Tibial nerve (tissue), 4 donors: ENCODE measurements at regions not wholly inside any gene's neighbourhood (a gene's known extent, or its start where the extent isn't known, plus 50 kb on each side); places are given as distances from the start of the nearest gene placed in this dataset.
"Not testable (repeated sequence)": the region's sequence is repeated elsewhere in the genome, so short reads cannot be mapped to it uniquely, and the experiment has no call there.

Experiments used
- DNase-seq, 2 donors: peaks; one replicate each; pipeline ENCODE4 v3.0.0-alpha.2; 2019; ENCODE audit warnings: low spot score in 2 of 2
- H3K27ac ChIP-seq, 4 donors: fragments of 200-600 bp; sonication (generic) in 3 of 4; one replicate each; pipeline ENCODE4 v1.5.1; 2017 to 2019; ENCODE audit warnings: mild to moderate bottlenecking in 1 of 4
- H3K27me3 ChIP-seq, 2 donors: fragments of 200-600 bp; sonication (generic) in 1 of 2; one replicate each; pipeline versions ENCODE4 v1.5.1 to v1.6.0; 2017 to 2019
- H3K36me3 ChIP-seq, 3 donors: fragments of 200-600 bp; sonication (generic); one replicate each; pipeline ENCODE4 v1.5.1; 2018 to 2019
- H3K4me1 ChIP-seq, 4 donors: fragments of 200-600 bp; sonication (generic) in 3 of 4; one replicate each; pipeline ENCODE4 v1.5.1; 2017 to 2019
- H3K4me3 ChIP-seq, 4 donors: fragments of 200-600 bp; sonication (generic) in 3 of 4; one replicate each; pipeline ENCODE4 v1.5.1; 2017 to 2019; ENCODE audit warnings: mild to moderate bottlenecking in 1 of 4, moderate library complexity in 1 of 4
- H3K9me3 ChIP-seq, 4 donors: fragments of 200-600 bp; sonication (generic) in 3 of 4; one replicate each; pipeline ENCODE4 v1.5.1; 2017 to 2019
- EP300 ChIP-seq, 2 donors: sonication (generic); formaldehyde crosslinking; IDR thresholded peaks; one replicate each; pipeline ENCODE4 v1.6.1; 2017; ENCODE audit warnings: antibody characterized with exemption in 2 of 2, mild to moderate bottlenecking in 1 of 2
- POLR2A ChIP-seq, 2 donors: fragments of 450-650 bp; IDR thresholded peaks; one replicate each; pipeline ENCODE4 v1.6.1; 2017; ENCODE audit warnings: antibody characterized with exemption in 2 of 2, mild to moderate bottlenecking in 2 of 2, moderate library complexity in 2 of 2
- WGBS, 2 donors: methylation state at CpG; one replicate each; pipeline ENCODE4 v1.1.5; 2018; 5-methylcytosine and 5-hydroxymethylcytosine counted together
- TF ChIP-seq, protein P1 (sequence below), 5 experiments: fragments of 200-600 bp in 3 of 5; fragments of 450-650 bp in 2 of 5; sonication (generic) in 3 of 5; IDR thresholded peaks; one replicate each; pipeline ENCODE4 v1.5.1; 2016 to 2019; ENCODE audit warnings: antibody characterized with exemption in 5 of 5, mild to moderate bottlenecking in 3 of 5, moderate library complexity in 2 of 5

- Histone ChIP-seq H3K27ac (no peak overlapping the region), H3K4me1 (no peaks in the 10 kb centered on the region), H3K9me3 (no peaks in the 10 kb centered on the region), H3K4me3 (no peak overlapping the region), H3K36me3 (no peaks in the 10 kb centered on the region), H3K27me3 (no peaks in the 10 kb centered on the region)
- TF ChIP-seq POLR2A (IDR thresholded peaks at IDR 0.05) (no peak), EP300 (IDR thresholded peaks at IDR 0.05) (no peak)
- TF ChIP-seq, protein P1, sequence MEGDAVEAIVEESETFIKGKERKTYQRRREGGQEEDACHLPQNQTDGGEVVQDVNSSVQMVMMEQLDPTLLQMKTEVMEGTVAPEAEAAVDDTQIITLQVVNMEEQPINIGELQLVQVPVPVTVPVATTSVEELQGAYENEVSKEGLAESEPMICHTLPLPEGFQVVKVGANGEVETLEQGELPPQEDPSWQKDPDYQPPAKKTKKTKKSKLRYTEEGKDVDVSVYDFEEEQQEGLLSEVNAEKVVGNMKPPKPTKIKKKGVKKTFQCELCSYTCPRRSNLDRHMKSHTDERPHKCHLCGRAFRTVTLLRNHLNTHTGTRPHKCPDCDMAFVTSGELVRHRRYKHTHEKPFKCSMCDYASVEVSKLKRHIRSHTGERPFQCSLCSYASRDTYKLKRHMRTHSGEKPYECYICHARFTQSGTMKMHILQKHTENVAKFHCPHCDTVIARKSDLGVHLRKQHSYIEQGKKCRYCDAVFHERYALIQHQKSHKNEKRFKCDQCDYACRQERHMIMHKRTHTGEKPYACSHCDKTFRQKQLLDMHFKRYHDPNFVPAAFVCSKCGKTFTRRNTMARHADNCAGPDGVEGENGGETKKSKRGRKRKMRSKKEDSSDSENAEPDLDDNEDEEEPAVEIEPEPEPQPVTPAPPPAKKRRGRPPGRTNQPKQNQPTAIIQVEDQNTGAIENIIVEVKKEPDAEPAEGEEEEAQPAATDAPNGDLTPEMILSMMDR (IDR thresholded peaks at IDR 0.05), result no peak
- 14 to 33% methylated on average over 1 of the region's 1 CpG for WGBS, 2 donors
- no peak for DNase-seq
Measured at GRCh38 chr3:104349836-104350235, 1016.9 kb upstream of the ALCAM start.

DNA sequence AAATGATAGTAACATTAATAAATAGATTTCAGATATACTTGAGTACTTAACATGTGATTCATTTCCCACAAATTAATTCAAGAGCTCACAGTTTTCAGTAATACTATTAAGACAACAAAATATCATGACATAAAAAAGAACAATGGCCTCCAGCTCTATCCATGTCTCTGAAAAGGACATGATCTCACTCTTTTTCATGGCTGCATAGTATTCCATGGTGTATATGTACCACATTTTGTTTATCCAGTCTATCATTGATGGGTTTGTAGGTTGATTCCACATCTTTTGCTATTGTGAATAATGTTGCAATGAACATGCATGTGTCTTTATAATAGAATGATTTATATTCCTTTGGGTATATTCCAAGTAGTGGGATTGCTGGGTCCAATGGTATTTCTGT lies 1012.8 kb upstream of the ALCAM start:
- TF ChIP-seq, protein P1 (IDR thresholded peaks at IDR 0.05), result no peak
- TF ChIP-seq POLR2A (IDR thresholded peaks at IDR 0.05) (no peak), EP300 (IDR thresholded peaks at IDR 0.05) (no peak)
- no peaks in the 10 kb centered on the region for H3K27me3 ChIP-seq
- H3K4me3 ChIP-seq, result no peak overlapping the region
- no peaks in the 10 kb centered on the region for H3K9me3 ChIP-seq
- H3K4me1 ChIP-seq, result peaks cover 0 to under 1% (median 0%) of the 10 kb centered on the region in 4 donors
- DNase-seq, result no peak
- H3K27ac ChIP-seq, result no peak overlapping the region
- no peaks in the 10 kb centered on the region for H3K36me3 ChIP-seq

DNA sequence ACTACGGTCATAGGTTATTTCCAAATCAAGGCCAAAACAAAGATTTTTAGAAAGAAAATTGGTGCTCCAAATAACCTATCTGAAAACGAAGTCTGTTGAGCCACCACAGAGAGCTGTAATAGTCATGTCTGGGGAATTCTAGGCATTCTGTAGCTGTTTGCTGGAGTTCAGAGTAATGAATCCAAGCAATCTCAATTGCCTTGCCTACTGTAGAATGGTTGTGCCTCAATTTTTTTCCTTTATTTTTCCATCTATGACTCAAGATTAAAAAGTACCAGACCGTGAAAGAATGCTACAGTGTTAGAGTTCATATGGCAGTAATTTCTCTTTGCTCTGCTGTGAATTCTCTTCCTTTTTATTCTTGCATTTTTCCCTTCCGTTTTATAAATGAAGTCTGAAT lies 1007.2 kb upstream of the ALCAM start:
- Histone ChIP-seq H3K36me3 (no peaks in the 10 kb centered on the region), H3K4me3 (peak overlapping the region in 1 of 4 donors; percentile 2), H3K4me1 (peaks cover 0 to 18% (median 0%) of the 10 kb centered on the region in 4 donors), H3K27me3 (no peaks in the 10 kb centered on the region), H3K27ac (peak overlapping the region in 3 of 4 donors; percentile 3 to 79 (median 60)), H3K9me3 (no peaks in the 10 kb centered on the region)
- WGBS, 2 donors, result 20 to 22% methylated on average over 4 of the region's 4 CpGs
- DNase-seq, result no peak
- TF ChIP-seq, protein P1 (IDR thresholded peaks at IDR 0.05), result no peak
- TF ChIP-seq EP300 (IDR thresholded peaks at IDR 0.05) (peak in 1 of 2 donors; percentile 55), POLR2A (IDR thresholded peaks at IDR 0.05) (no peak)

- TF ChIP-seq, protein P1 (IDR thresholded peaks at IDR 0.05), result no peak
- TF ChIP-seq POLR2A (IDR thresholded peaks at IDR 0.05), result no peak
- TF ChIP-seq EP300 (IDR thresholded peaks at IDR 0.05), result no peak
- Histone ChIP-seq H3K9me3 (no peaks in the 10 kb centered on the region), H3K27ac (peak overlapping the region in 3 of 4 donors; percentile 3 to 79 (median 60)), H3K36me3 (no peaks in the 10 kb centered on the region), H3K4me1 (peaks cover 0 to 18% (median 0%) of the 10 kb centered on the region in 4 donors), H3K4me3 (peak overlapping the region in 1 of 4 donors; percentile 2), H3K27me3 (no peaks in the 10 kb centered on the region)
- DNase-seq, result no peak
Measured at GRCh38 chr3:104360038-104360437, 1006.7 kb upstream of the ALCAM start.

DNA sequence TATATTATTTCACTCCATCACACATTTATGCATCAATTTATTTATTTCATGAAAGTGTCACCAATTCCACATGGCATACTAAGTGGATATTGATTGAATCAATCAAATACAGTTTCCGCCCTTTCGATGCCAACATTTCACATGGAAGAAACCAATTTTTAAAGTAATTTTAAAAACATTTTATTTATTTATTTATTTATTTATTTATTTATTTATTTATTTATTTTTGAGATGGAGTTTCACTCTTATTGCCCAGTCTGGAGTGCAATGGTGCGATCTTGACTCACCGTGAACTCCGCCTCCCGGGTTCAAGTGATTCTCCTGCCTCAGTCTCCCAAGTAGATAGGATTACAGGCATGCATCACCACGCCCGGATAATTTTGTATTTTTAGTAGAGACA lies 1005.0 kb upstream of the ALCAM start:
- peak overlapping the region in 1 of 4 donors; percentile 79 for H3K27ac ChIP-seq
- not testable (repeated sequence) for H3K4me3 ChIP-seq, H3K36me3 ChIP-seq, H3K27me3 ChIP-seq, H3K9me3 ChIP-seq, DNase-seq
- 97 to 98% methylated on average over 8 of the region's 8 CpGs for WGBS, 2 donors
- peaks cover 0 to 18% (median 0%) of the 10 kb centered on the region in 4 donors for H3K4me1 ChIP-seq

GRCh38 chr3:104362319-104362718 lies 1004.4 kb upstream of the ALCAM start:
- no peak for TF ChIP-seq EP300 (IDR thresholded peaks at IDR 0.05)
- no peak for TF ChIP-seq POLR2A (IDR thresholded peaks at IDR 0.05)
- TF ChIP-seq, protein P1 (IDR thresholded peaks at IDR 0.05), result no peak
- 94 to 95% methylated on average over 6 of the region's 6 CpGs for WGBS, 2 donors
- DNase-seq, result no peak
- Histone ChIP-seq H3K36me3 (no peaks in the 10 kb centered on the region), H3K9me3 (no peaks in the 10 kb centered on the region), H3K4me1 (peaks cover 0 to 18% (median 0%) of the 10 kb centered on the region in 4 donors), H3K4me3 (no peak overlapping the region), H3K27ac (peak overlapping the region in 1 of 4 donors; percentile 24), H3K27me3 (no peaks in the 10 kb centered on the region)
